SW480 (cell line): ENCODE measurements at regions not wholly inside any gene's neighbourhood (a gene's known extent, or its start where the extent isn't known, plus 50 kb on each side); places are given as distances from the start of the nearest gene placed in this dataset.
"Not testable (repeated sequence)": the region's sequence is repeated elsewhere in the genome, so short reads cannot be mapped to it uniquely, and the experiment has no call there.

Experiments used
- DNase-seq: peaks from one replicate; pipeline ENCODE4 v3.0.0-alpha.2; 2016; ENCODE audit warnings: low spot score

DNA sequence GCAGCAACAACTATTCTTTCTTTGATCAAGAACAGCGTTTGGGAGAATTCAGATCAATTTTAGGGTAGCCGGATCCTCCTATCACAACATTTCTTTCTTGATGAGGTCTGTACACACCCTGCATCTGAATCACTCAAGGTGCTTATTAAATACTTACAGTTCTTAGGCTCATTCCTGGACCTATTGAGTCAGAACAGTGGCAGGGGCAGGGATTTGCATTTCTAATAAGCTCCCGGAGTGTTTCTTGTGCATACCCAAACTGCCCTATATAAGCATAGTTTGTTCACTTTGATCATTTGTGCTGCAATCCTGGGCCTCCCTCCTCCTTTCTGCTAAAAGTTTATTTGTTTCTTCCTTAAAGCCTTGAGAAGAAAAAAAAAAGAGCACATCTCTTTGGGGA is 80.5 kb upstream of the RPH3A start:
- DNase-seq = no peak

DNA sequence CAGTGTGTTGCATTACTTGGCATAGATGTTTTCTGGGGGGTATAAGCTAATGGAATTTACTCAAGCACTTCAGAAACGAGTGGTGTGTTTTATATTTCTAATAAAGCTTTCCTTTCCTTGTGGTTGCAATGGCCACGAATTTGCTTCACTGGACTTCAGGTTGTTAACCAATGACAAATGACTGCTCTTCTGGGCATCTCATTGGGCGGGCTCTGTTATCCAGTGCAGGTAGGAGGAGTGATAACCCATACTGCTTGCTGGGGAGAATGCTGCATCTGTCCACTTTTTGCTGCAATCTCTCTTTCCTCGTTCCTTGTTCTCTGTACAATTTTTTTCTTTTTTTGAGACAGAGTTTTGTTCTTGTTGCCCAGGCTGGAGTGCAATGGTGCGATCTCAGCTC is 80.0 kb upstream of the RPH3A start:
- no peak for DNase-seq

DNA sequence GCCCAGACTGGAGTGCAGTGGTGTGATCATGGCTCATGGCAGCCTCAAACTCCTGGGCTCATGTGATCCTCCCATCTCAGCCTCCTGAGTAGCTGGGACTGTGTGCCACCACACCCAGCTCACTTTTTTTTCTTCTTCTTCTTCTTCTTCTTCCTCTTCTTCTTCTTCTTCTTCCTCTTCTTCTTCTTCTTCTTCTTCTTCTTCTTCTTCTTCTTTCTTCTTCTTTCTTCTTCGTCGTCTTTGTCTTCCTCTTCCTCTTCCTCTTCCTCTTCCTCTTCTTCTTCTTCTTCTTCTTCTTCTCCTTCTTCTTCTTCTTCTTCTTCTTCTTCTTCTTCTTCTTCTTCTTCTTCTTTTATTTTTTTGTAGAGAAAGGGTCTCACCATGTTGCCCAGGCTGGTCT is 78.8 kb upstream of the RPH3A start:
- DNase-seq = not testable (repeated sequence)

DNA sequence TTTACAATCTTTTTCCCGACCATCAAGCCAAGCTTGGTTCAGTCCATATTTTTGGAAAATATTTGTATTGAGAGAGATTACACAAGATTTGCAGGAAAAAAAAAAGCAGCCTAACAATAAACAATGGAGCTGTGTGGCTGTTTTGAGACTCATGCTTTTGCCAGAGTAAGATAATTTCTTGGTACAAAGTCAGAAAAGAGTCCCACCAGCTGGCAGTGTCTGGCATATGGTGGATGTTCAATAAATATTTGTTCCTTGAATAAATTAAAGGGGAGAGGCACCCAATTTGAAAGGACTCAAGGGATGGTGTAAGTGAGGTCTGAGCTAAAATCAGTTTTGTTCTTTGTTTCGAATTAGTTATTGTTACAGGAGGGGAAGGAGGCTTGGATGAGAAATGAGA is 78.1 kb upstream of the RPH3A start:
- no peak for DNase-seq

GRCh38 chr12:112714166-112714710 is 77.3 kb upstream of the RPH3A start:
- DNase-seq = no peak

- peak; percentile 11 for DNase-seq
Measured at GRCh38 chr12:112716099-112717093, 75.2 kb upstream of the RPH3A start.

- no peak for DNase-seq
Measured at GRCh38 chr12:112728864-112729263, 62.7 kb upstream of the RPH3A start.

DNA sequence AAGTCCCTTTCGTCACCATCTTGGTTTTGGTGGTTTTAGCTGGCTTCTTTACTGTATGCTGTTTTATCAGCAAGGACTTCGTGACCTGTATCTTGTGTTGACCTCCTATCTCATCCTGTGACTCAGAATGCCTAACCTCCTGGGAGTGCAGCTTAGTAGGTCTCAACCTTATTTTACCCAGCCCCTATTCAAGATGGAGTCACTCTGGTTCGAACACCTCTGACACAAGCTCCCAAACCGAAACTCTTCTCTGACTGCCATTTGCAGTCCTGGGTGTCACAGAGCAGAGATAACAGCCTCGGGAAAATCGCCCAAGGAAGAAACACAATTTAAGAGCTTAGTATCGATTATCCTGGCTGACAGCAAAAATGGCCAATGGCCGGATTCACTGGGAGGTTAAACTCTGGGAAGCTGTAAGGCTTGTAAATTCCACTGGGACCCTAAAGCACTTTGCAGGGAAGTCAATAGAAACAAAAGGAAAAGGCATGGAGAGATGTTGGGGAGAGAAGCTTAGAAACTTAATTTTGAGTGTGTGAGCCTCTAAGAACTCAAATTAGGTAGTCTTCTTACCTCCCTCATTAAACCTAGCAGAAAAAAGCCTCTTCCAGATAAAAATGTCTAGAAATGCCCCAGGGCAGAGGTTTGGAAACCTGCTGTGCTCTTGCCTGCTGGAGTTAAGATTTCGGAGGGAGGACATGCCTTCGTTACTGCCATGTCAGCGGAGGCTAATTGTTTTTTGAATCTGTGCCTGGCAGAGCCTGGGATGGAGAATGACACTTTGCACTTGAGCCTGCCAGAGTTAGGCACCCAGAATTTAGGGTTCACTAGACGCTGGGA is 56.5 kb upstream of the RPH3A start:
- DNase-seq = no peak

DNA sequence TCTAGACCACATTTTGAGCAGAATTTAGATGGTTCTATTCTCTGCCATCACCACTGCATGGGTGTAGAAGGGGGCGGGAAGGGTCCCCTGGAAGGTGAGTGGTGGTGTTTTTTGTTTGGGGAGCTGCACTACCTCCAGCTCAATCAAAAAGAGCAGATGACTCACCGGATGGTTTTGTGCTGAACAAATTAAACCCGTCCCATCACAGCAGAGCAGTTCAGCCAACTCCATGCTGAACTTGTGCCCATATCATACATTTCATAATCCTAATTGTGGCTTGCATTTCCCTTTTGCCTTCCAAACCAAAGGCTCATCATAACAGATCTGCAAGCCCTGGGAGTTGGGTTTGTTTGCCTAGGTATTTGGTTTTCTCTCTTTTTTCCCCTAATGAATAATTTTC is 53.0 kb upstream of the RPH3A start:
- DNase-seq = no peak

- no peak for DNase-seq
Measured at GRCh38 chr12:112740387-112740934, 51.1 kb upstream of the RPH3A start.

GRCh38 chr12:112741106-112741505 is 50.4 kb upstream of the RPH3A start:
- no peak for DNase-seq
